SK-N-SH (cell line): ENCODE measurements at regions not wholly inside any gene's neighbourhood (a gene's known extent, or its start where the extent isn't known, plus 50 kb on each side); places are given as distances from the start of the nearest gene placed in this dataset.

Experiments used
- CHD2 ChIP-seq: fragments of 150-350 bp; IDR thresholded peaks from 2 replicates; pipeline ENCODE4 v1.6.1; 2018; ENCODE audit warnings: low read length; ENCODE audit not compliant: partially characterized antibody
- CTCF ChIP-seq: fragments of 200-600 bp; sonication (generic); IDR thresholded peaks from 2 replicates; pipeline ENCODE4 v1.6.1; 2017; ENCODE audit warnings: antibody characterized with exemption, mild to moderate bottlenecking, moderate library complexity
- ELF1 ChIP-seq: IDR thresholded peaks from 2 replicates; pipeline ENCODE4 v1.4.0; 2012
- EZH2phosphoT487 ChIP-seq: fragments of 200-600 bp; sonication (generic); IDR thresholded peaks from 2 replicates; pipeline ENCODE4 v1.6.1; 2017; ENCODE audit warnings: low read depth, mixed run types, mild to moderate bottlenecking, antibody characterized with exemption, moderate library complexity, borderline replicate concordance
- JUND ChIP-seq: IDR thresholded peaks from 2 replicates; pipeline ENCODE4 v1.4.0; 2012
- MAX ChIP-seq: IDR thresholded peaks from 2 replicates; pipeline ENCODE4 v1.4.0; 2012; ENCODE audit warnings: low read depth
- POLR2AphosphoS5 ChIP-seq: IDR thresholded peaks from 2 replicates; pipeline ENCODE4 v1.6.1; 2012; ENCODE audit warnings: low read depth, low read length
- RAD21 ChIP-seq: IDR thresholded peaks from 2 replicates; pipeline ENCODE4 v1.6.1; 2012; ENCODE audit warnings: mild to moderate bottlenecking, low read length
- SIN3A ChIP-seq: IDR thresholded peaks from 2 replicates; pipeline ENCODE4 v1.6.1; 2012; ENCODE audit warnings: low read depth, mild to moderate bottlenecking, low read length, moderate library complexity, borderline replicate concordance
- TCF12 ChIP-seq: IDR thresholded peaks from 2 replicates; pipeline ENCODE4 v1.4.0; 2012
- YY1 ChIP-seq: IDR thresholded peaks from 2 replicates; pipeline ENCODE4 v1.4.0; 2012; ENCODE audit warnings: low read depth, mild to moderate bottlenecking

GRCh38 chr16:26598998-26599784 is 467.5 kb upstream of the C16orf82 start:
- no peak for TF ChIP-seq CHD2
- TF ChIP-seq CTCF, result no peak
- TF ChIP-seq TCF12, result no peak
- no peak for TF ChIP-seq JUND
- TF ChIP-seq POLR2AphosphoS5, result no peak
- TF ChIP-seq MAX, result no peak
- TF ChIP-seq RAD21, result no peak
- TF ChIP-seq ELF1, result no peak
- TF ChIP-seq YY1, result no peak
- no peak for TF ChIP-seq SIN3A
- TF ChIP-seq EZH2phosphoT487, result no peak
